Ovary (tissue), 7 donors: ENCODE measurements at regions not wholly inside any gene's neighbourhood (a gene's known extent, or its start where the extent isn't known, plus 50 kb on each side); places are given as distances from the start of the nearest gene placed in this dataset.

Experiments
- DNase-seq, 5 donors: peaks; one replicate each; pipeline ENCODE4 v3.0.0-alpha.2; 2019 to 2020
- H3K27ac ChIP-seq, 2 donors: fragments of 200-600 bp; one replicate each; pipeline versions ENCODE4 v1.5.1 to v1.8.0; 2019 to 2022
- H3K27me3 ChIP-seq: fragments of 200-600 bp; one replicate; pipeline ENCODE4 v1.8.0; 2022
- H3K36me3 ChIP-seq: fragments of 200-600 bp; sonication (generic); one replicate; pipeline ENCODE4 v1.5.1; 2019
- H3K4me1 ChIP-seq: one replicate; pipeline ENCODE4 v1.8.1; 2013; ENCODE audit warnings: mild to moderate bottlenecking, moderate library complexity; ENCODE audit not compliant: insufficient read depth
- H3K4me3 ChIP-seq: fragments of 200-600 bp; sonication (generic); one replicate; pipeline ENCODE4 v1.5.1; 2017
- H3K9me3 ChIP-seq, 2 donors: fragments of 200-600 bp in 1 of 2; sonication (generic) in 1 of 2; one replicate each; pipeline versions ENCODE4 v1.5.1 to v1.8.1; 2013 to 2019; ENCODE audit warnings: mild to moderate bottlenecking in 1 of 2, moderate library complexity in 1 of 2
- CTCF ChIP-seq, 3 donors: fragments of 450-650 bp in 2 of 3; fragments of 200-600 bp in 1 of 3; IDR thresholded peaks; one replicate each; pipeline versions ENCODE4 v1.5.1 to v1.8.0; 2016 to 2022; ENCODE audit warnings: antibody characterized with exemption in 3 of 3, mild to moderate bottlenecking in 1 of 3
- EP300 ChIP-seq: sonication (generic); formaldehyde crosslinking; IDR thresholded peaks from one replicate; pipeline ENCODE4 v1.6.1; 2017; ENCODE audit warnings: antibody characterized with exemption
- POLR2A ChIP-seq: fragments of 450-650 bp; IDR thresholded peaks from one replicate; pipeline ENCODE4 v1.6.1; 2017; ENCODE audit warnings: antibody characterized with exemption, mild to moderate bottlenecking, moderate library complexity
- WGBS, 3 donors: extraction: QIAGEN DNeasy Blood & Tissue Kit in 1 of 3; methylation state at CpG; one replicate each; pipeline versions ENCODE4 v1.1.5 to v1.1.7; 2013 to 2017; 5-methylcytosine and 5-hydroxymethylcytosine counted together
- intact Hi-C, 4 donors: fragments of 100-400 bp; cut with DNase I; formaldehyde crosslinking; loops; one replicate each; pipeline versions ENCODE4 v1.11.0 to v1.15.1; 2022 to 2023
- donor health status: DM: no; HTN: no; CAD: no; lungs with moderate emphysema.
- donor health status: DM: no; HTN: no; CAD: no.
- donor health status: Bipolar disorder and iron deficiency.
- donor health status: DM: no; HTN: no; CAD: no.
- donor health status: DM: yes; HTN: yes; CAD: no.

- H3K27me3 ChIP-seq, result no peaks in the 10 kb centered on the region
- H3K4me3 ChIP-seq, result no peak overlapping the region
- H3K36me3 ChIP-seq, result no peaks in the 10 kb centered on the region
- TF ChIP-seq POLR2A, result no peak
- no peak for TF ChIP-seq EP300
- TF ChIP-seq CTCF (IDR thresholded peaks at IDR 0.05), result no peak
- WGBS, 3 donors, result 52 to 83% (median 56%) methylated on average over 1 of the region's 1 CpG
- intact Hi-C loops, result no loop called here
- no peaks in the 10 kb centered on the region for H3K9me3 ChIP-seq
- DNase-seq, result no peak
- no peak overlapping the region for H3K27ac ChIP-seq
- no peaks in the 10 kb centered on the region for H3K4me1 ChIP-seq
These were observed 541.3 kb downstream of the NTRK3 start for GRCh38 chr15:87715252-87715651.

- no peak for DNase-seq
- Histone ChIP-seq H3K9me3 (no peaks in the 10 kb centered on the region), H3K27me3 (no peaks in the 10 kb centered on the region), H3K4me1 (no peaks in the 10 kb centered on the region), H3K36me3 (no peaks in the 10 kb centered on the region), H3K4me3 (no peak overlapping the region), H3K27ac (no peak overlapping the region)
- TF ChIP-seq POLR2A (no peak), CTCF (IDR thresholded peaks at IDR 0.05) (no peak), EP300 (no peak)
- WGBS, 3 donors, result 87 to 100% (median 91%) methylated on average over 1 of the region's 1 CpG
- intact Hi-C loops, result no loop called here
These were observed 543.1 kb downstream of the NTRK3 start for GRCh38 chr15:87713475-87713879.

- Histone ChIP-seq H3K27ac (no peak overlapping the region), H3K4me1 (no peaks in the 10 kb centered on the region), H3K36me3 (no peaks in the 10 kb centered on the region), H3K27me3 (no peaks in the 10 kb centered on the region), H3K9me3 (no peaks in the 10 kb centered on the region), H3K4me3 (no peak overlapping the region)
- intact Hi-C loops, result no loop called here
- WGBS, 3 donors, result 34 to 53% (median 39%) methylated on average over 2 of the region's 2 CpGs
- DNase-seq, result no peak
- TF ChIP-seq EP300, result no peak
- no peak for TF ChIP-seq POLR2A
These were observed 544.3 kb downstream of the NTRK3 start for GRCh38 chr15:87712211-87712610.

- Histone ChIP-seq H3K4me3 (peak overlapping the region; percentile 2), H3K27ac (no peak overlapping the region), H3K36me3 (no peaks in the 10 kb centered on the region), H3K27me3 (no peaks in the 10 kb centered on the region), H3K4me1 (no peaks in the 10 kb centered on the region), H3K9me3 (no peaks in the 10 kb centered on the region)
- no peak for DNase-seq
- intact Hi-C loops, result no loop called here
- TF ChIP-seq POLR2A (no peak), CTCF (IDR thresholded peaks at IDR 0.05) (no peak), EP300 (no peak)
- WGBS, 3 donors, result 3 to 11% (median 5%) methylated on average over 6 of the region's 6 CpGs
These were observed 545.5 kb downstream of the NTRK3 start for GRCh38 chr15:87711026-87711425.

GRCh38 chr15:87710406-87710805, 546.1 kb downstream of the NTRK3 start:
- Histone ChIP-seq H3K27me3 (no peaks in the 10 kb centered on the region), H3K27ac (no peak overlapping the region), H3K4me3 (no peak overlapping the region), H3K36me3 (no peaks in the 10 kb centered on the region), H3K4me1 (no peaks in the 10 kb centered on the region), H3K9me3 (no peaks in the 10 kb centered on the region)
- 28 to 37% (median 29%) methylated on average over 7 of the region's 7 CpGs for WGBS, 3 donors
- TF ChIP-seq POLR2A (no peak), CTCF (IDR thresholded peaks at IDR 0.05) (no peak), EP300 (no peak)
- peak in 4 of 5 donors; percentile 13 to 55 (median 30) for DNase-seq
- intact Hi-C loops, result no loop called here
